ENCODE measurements at regions not wholly inside any gene's neighbourhood (a gene's known extent, or its start where the extent isn't known, plus 50 kb on each side); places are given as distances from the start of the nearest gene placed in this dataset.
A peak's percentile ranks its signal among the peaks of the same experiment; 100 is the strongest.
"Not testable (repeated sequence)": the region's sequence is repeated elsewhere in the genome, so short reads cannot be mapped to it uniquely, and the experiment has no call there.

DNA sequence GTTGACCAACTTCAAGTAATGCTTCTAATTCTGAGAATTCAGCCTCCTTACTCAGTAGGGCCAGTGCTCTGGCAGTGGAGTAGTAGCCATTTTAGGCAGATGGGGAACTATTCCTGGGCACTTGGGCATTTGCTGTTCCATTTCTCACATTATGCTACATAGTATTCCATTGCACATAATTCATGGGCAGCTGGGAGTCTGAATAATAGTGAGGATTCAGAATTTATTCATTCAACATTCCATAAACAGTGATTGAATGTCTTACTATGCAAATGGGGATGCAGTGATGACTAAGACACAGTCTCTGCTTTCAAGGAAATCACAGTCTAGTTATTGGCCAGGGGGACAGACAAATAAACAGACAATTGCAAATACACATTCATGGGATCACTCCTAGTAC lies 301.0 kb upstream of the KCNN2 start:
- DNase-seq: no peak

DNA sequence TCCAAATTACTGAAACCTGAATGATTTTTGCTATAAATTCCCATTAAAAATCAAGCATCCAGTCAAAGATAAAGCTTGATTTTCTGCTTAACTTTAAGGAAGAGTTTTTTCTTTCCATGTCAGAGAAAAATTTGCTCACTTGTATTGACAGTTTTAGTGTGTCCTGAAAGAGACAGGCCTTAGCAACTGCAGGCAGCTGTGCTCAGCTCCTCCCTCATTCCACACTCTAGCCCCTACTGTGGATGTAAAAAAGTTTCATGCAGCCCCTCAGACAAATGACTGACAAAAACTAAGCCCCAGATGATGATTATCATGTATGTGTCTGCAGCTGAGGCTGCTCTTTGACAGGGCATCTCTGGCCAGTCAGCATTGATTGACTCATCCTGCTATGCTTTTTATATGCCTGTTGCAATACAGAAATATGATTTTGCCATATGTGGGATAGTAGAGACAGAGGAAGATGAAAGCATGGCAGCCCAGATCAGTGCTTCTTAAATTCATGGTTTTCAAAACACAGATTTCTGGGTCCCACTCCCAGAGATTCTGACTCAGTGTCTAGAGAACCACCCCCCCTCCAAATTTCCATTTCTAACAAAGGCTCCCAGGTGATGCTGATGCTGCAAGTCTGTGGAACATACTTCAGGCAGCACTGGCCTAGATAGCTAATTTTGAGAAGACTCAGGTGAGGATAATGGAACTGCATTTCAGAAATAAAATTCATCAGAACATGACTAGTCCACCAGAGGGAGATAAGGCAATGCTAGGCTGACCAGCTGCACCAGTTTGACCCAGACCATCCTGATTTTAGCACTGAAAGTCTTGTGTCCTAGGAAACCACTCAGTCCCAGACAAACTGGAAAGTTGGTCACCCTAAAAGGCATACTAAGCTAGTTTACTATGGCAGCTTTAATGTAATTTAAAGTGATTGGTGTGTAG lies 298.7 kb upstream of the KCNN2 start:
- DNase-seq: no peak

- DNase-seq: no peak
These were observed 296.0 kb upstream of the KCNN2 start for GRCh38 chr5:114065912-114066311.

DNA sequence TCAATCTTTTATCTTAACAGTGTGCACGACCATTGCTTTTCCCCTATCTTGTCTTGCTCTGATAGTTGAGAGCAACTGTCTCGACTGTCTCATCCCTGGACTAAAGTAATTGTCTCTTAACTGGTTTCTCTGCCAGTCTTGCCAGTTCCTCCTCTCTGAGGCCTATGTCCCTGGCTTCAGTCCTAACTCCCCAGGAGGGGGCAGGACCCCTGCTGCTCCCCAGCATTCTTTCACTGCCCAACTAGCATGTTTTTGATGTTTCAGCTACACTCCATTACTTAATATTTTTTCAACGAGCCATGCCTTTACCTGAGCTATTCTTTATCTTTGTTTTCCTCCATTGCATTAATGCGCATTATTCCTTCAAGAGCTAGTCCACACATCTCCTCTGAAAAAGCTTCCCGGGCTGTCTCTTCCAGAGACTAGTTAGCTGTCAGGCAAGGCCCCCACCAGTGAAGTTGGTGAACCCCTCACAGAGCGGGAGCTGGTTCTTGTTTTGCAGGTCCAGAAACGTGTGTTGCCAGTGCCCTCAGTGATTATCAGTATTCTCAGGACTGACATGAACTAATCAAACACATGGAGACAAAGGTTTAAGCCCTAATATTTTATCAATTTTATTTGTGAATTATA lies 291.7 kb upstream of the KCNN2 start:
- DNase-seq: no peak

DNA sequence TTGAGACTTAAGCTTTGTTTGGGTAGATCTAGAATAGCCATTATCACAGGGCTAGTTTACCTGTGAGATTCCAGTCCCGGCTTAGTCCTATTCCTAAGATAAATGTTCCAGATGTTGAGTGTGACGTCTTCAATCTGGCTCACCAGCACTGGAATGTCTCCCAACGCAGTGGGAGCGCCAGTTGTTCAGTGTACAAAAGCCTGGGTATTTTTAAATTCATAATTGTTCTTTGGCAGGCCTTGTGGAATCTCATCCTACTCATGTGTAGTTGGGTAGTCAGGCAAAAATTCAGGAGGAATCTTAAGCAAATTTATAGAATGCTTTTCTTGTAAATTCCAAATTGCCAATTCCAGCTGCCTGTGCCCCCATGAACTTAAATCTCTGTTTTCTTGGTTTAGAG lies 272.6 kb upstream of the KCNN2 start:
- DNase-seq: no peak

- no peak for DNase-seq
These were observed 264.3 kb upstream of the KCNN2 start for GRCh38 chr5:114097570-114097969.

DNA sequence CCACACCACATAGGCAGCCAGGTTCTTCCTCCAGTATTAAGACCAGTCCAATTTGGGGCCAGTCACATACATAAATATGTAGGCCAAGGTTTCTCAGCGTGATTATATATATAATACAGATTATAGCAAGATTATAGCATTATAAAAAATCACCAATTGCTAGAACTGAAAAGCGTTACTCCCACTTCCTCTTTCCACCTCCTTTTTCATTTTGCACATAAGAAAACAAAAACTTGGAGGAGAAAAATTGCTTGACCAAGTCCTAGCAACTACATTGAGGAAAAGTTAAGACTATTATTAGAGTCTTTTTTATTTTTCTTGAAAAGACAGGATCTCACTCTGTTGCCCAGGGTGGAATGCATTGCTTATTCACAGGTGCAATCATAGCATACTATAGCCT lies 262.7 kb upstream of the KCNN2 start:
- DNase-seq: no peak

- peak in 1 of 2 experiments; percentile 61 for DNase-seq
These were observed 260.7 kb upstream of the KCNN2 start for GRCh38 chr5:114101153-114101552.

GRCh38 chr5:114113604-114114003 lies 248.3 kb upstream of the KCNN2 start:
- DNase-seq: no peak

DNA sequence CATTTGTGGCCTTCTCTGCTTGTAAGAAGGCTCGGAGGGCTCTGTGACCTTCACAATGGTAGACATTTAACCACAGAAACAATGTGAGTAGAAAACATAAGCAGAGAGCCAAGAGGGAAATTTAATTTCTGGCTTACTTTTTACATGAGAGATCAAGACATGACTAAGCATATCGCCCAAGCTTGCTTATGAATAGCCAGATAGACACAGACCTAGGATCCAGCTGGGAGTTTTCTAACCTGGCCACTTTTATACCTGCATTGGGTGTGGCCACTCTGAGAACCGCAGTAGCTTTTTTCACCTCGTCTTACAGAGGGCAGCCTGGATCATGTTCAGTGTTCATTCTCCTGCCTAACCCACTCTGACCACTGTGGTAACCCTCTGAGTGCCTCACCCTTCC lies 244.9 kb upstream of the KCNN2 start:
- no peak for DNase-seq

DNA sequence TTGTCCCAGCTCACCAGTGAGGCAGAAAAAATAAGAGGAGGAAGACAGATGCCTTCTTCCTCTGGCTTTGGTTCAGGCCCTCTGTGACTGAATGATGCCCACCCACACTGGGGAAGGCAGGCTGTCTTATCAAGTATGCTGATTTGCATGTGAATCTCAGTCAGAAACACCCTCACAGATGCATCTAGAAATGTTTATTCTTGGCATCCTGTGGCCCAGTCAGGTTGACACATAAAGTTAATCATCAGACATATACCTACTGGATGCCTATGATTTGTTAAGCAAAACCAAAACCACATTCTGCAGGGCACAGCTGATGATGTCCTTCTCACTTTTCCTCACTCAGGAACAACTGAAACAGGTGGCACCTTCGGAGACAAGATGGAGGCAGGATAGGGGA lies 243.4 kb upstream of the KCNN2 start:
- DNase-seq: no peak

- no peak for DNase-seq
These were observed 241.7 kb upstream of the KCNN2 start for GRCh38 chr5:114120166-114120565.

DNA sequence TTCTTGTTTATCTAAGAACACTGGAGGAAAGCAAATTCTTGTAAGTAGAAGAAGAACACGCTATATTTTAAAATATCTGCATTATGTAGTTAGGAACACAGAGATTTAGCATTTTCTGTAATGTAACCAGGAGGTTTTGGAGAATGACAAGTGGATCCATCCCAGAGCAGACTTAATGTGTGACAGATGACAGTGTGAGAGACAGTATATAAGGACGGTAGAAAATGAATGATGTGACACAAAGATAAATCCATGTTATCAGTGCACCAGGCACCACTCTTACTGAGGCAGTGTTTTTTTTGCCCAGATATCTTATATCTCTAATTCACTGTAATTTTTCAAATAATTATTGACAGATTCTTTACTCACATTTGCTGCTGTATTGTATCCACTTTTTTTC lies 239.0 kb upstream of the KCNN2 start:
- no peak for DNase-seq

DNA sequence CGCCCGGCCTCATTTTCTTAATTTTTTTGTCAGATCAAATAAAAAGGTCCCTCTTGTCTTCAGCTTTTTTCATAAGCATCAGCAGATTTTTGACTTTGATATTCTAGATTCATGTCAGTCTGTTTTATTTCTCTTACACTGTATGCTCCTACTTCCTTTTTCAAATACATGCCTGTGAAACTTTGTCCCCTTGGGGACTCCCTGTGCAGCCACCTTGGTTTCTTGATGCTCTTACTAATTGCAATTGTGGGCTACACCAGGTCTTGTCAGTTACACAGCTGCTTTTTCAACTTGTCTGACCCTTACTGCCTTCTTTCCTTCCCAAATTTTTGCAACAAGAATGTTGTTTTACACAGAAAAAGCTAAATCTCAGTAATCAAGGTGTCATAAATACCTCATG lies 238.2 kb upstream of the KCNN2 start:
- DNase-seq: no peak

DNA sequence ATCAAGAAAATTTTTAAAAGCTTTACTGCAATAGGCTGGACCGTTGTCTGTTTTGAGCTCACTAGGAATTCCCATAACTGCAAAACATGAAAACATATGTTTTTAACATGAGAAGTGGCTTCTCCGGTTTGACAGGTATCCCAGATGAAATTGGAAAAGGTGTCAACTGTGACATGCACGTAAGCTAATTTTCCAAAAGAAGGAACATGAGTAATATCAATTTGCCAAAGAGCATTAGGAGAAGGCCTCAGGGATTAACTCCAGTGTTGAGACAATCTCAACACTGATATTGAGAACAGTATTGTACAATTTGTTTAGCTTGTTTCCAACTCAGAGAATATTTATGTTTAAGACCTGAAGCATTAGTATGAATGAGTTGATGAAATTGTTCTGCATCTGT lies 215.5 kb upstream of the KCNN2 start:
- no peak for DNase-seq

DNA sequence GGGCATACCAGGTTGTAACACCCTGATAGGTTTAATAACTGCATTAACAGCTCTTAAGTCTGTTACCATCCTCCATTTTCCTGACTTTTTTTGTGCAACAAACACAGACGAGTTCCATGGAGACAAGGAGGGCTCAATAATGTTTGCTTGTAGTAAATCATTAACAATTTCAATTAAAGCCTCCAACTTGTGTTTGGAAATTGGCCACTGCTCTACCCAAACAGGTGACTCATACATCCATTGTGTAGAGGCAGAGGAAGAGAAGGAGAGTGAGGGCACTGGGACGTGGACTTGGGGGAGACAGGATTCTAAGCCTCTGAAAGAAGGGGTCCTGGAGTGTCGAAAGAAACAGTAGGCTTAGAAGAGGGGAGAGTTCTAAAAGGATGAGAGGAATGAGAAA lies 213.6 kb upstream of the KCNN2 start:
- DNase-seq: no peak

GRCh38 chr5:114148728-114149127 lies 213.1 kb upstream of the KCNN2 start:
- not testable (repeated sequence) for DNase-seq

GRCh38 chr5:114152656-114153360 lies 209.1 kb upstream of the KCNN2 start:
- no peak for DNase-seq

GRCh38 chr5:114153392-114153791 lies 208.5 kb upstream of the KCNN2 start:
- no peak for DNase-seq

GRCh38 chr5:114153833-114154232 lies 208.0 kb upstream of the KCNN2 start:
- no peak for DNase-seq

GRCh38 chr5:114166081-114166480 lies 195.8 kb upstream of the KCNN2 start:
- no peak for DNase-seq

GRCh38 chr5:114174131-114174530 lies 187.7 kb upstream of the KCNN2 start:
- no peak for DNase-seq

- DNase-seq: no peak
These were observed 187.0 kb upstream of the KCNN2 start for GRCh38 chr5:114174837-114175236.

DNA sequence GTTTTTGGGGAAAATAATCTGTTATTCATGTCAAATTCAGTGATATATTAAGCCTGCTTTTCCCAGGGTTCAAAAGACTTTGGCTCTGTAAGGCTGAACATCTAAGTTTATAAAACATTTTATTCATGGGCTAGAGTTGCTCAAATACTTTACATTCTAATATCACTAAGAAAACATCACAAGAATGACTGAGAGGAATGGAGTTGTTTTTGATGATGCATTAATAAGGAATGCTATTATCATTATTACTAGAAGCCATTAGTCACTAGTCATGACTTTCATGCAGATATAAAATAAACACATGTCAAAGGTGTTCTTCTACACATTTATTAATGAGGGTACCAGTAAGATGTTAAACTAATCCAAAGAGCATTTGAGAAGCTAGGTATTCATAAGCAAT lies 185.5 kb upstream of the KCNN2 start:
- no peak for DNase-seq
